HG03575 (cell line): ENCODE measurements at regions not wholly inside any gene's neighbourhood (a gene's known extent, or its start where the extent isn't known, plus 50 kb on each side); places are given as distances from the start of the nearest gene placed in this dataset.

Experiments used
- ATAC-seq: cut with Tn5 transposase; IDR thresholded peaks from one replicate; pipeline ENCODE4 v1.9.1; 2021; ENCODE audit not compliant: unreplicated experiment, insufficient number of reproducible peaks, low FRiP score; ENCODE audit errors: extremely low read depth

DNA sequence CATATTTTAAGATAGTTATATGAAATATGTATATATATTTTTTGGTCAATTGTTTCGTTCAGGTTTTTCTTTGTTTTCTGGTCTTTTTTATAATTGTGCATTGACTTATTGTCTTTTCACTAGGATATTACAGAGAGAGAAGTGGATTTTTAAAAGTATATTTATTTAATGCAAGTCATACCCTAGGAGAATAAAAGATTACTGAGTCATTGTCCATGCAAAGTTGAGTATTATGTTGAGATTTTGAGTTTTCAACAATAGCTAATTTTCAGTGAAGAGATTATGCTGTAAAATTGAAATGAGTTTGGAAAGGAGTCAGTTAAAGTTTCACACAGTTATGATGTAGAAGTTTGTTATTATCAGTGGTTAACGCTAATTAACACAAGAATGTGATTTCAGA lies 203.6 kb upstream of the SPRED2 start:
- ATAC-seq: no peak

DNA sequence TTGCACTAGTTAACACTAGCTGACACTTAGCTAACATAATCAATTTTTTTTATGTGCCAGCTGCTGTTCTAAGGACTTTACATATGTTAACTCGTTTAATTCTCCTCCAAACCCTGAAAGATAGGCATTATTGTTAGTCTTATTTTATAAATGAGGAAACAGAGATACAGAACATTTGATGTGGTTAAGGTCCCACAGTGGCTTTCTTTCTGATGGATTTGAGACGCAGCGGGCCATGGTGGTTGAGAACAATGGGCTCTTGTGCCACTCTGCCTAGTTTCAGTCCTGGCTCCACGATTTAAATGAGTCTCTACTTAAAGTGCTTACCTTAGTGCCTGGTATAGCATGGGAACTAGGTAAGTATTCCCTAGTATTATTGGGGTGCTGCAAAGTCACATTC lies 201.9 kb upstream of the SPRED2 start:
- ATAC-seq: no peak

DNA sequence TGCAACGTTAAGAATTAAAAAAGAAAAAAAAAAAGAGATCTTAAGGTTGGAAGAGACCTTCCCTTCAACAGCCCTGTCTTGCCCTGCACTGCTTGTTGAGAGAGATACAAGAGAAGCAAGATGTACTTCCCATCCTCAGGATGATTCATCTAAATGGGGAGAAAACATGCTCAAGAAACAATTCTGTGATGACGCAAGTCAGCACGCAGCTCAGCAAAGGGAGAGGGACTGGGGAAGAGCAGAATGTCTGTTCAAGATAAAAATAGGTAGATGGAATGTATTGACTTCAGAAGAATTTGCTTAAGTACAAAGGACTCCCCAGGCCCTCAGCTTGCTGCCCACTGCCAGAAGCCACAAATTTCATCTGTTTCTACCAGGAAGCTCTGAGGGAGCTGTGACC lies 198.2 kb upstream of the SPRED2 start:
- ATAC-seq: no peak

DNA sequence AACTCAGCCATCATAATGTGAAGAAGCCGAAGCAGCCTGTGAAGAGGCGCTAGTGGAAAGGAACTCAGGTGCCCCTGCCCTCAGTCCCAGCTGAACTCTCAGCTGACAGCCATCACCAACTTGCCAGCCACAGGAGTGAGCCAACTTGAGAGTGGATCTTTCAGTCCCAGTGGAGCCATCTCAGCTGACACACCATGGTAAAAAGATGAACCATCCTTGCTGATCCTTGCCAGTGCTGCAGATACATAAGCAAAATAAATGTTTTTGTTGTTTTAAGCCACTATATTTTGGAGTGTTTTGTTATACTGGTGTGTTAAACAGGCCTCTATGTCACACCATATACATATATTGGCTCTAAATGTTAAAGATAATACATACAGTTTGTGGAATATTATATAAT lies 195.8 kb upstream of the SPRED2 start:
- ATAC-seq: no peak

DNA sequence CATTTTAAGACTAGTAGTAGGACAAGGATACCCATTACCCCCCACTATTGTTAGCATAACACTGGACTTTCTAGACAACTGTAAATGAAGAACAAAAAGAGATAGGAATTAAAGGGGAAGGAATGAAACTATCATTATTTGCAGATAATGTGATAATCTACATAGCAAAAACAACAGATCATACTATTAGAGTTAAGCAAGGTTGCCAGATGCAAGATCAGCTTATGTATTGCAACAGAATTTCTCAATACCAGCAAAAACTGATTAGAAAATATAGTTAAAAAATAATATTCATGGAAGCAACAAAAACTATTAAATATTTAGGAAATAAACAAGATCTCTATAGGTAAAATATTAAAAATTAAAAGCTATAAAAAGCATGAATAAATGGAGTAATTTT lies 194.4 kb upstream of the SPRED2 start:
- no peak for ATAC-seq

DNA sequence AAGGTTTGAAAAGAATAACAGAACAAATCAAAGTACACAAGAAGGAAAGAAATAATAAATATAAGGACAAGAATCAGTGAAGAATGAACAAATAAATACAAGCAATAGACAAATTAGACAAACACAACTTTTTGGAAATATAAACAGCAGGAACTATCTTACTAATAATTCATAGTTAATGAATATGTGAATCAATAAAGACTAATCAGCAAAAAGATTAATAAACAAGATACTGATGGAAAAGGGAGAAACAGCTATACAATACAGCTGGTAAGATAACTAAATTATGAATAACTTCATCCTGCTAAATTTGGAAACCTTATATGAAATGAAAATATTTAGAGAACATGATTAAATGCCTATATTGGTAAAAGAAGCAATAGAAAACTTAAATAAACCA lies 193.6 kb upstream of the SPRED2 start:
- ATAC-seq: no peak

DNA sequence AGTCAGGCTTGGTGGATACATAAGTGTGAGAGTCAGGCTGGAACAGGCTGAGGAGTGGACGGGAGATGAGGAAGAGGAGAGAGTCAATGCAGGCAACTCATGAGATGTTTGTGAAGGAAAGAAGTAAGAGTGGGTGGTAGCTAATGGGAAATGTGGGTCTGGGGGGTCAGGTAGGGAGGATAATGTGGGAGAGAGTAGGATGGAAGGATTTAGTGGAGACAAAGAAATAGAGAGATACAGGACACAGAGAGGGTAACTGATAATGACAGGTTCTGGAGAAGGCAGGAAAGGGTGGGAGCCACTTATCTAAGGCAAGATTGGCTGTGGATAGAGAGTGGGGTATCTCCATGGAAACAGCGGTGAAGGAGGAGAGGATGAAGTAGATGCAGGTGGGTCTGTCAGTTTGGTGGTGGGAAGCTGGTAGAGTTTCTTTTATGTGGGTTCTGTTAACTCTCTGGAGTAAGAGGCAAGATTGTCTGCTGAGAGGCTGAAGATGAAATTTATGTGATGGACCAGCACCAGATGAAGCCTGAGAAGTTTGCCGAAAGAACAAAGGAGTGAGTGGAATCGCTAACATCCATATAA lies 190.6 kb upstream of the SPRED2 start:
- ATAC-seq: no peak

DNA sequence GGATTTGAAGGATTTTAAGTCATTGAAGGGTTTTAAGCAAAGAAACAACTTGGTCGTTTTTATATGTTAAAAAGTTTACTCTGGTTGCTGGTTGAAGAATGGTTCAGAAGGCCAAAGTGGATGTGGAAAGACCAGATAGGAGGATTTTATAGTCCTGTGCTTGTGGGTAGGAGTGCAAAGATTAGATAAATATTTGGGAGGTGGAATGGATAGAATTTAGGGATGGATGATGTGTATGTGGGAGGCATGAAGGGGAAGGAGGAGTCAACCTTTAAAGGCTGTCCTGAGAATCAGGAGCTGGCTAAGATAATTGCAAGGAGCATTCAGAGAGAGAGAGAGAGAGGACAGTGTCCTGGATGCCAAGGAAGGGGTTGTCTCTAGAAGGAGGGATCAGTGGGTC lies 190.1 kb upstream of the SPRED2 start:
- ATAC-seq: no peak

DNA sequence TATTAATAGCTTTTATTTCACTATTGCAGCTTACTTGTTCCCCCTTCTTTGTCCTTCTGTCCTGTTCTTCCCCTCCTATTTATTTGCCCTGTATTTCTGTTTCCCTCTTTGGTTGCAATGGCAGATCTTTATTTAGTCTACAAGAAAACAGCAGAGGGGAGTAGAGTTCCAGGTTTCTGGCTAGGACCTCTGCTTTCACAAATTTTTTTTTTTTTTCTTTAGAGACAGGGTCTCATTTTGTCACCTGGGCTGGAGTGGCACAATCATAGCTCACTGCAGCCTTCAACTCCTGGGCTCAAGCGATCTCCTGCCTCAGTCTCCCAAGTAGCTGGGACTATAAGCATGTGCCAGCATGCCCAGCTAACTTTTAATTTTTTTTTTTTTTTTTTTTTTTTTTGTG lies 188.1 kb upstream of the SPRED2 start:
- no peak for ATAC-seq

DNA sequence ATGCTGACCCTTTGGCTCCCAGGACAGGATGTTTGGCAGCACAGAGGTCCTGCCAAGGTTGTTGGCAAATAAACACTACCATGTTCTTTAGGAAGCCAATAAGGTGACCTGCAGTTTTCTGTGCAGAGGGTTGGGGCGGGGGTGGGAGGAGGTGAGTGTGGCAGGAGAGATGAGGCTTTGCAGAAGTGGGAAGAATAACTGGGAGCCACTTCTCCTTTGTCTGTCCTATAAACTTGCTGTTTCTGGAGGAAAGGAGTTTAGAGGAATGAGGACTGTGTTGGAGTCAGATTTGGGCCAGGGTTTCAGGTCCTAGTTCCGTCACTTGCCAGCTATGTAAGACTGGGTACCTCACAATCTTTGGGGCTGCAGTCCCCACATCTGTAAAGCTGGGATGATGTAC lies 187.6 kb upstream of the SPRED2 start:
- ATAC-seq: no peak

DNA sequence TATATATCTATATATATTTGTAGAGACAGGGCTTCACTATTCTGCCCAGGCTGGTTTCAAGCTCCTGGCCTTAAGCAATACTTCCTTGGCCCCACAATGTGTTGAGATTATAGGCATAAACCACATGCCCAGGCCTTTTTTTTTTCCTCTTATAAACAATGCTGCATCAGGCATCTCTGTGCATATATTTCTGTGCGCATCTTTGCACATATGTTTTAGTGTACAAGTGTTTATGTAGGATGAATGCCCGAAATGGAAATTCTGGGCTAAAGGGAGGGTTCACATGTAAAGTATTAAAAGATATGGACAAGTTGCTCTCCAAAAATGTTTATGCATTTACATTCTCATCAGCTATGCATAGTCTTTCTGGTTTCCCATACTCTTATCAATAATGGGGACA lies 183.2 kb upstream of the SPRED2 start:
- no peak for ATAC-seq

DNA sequence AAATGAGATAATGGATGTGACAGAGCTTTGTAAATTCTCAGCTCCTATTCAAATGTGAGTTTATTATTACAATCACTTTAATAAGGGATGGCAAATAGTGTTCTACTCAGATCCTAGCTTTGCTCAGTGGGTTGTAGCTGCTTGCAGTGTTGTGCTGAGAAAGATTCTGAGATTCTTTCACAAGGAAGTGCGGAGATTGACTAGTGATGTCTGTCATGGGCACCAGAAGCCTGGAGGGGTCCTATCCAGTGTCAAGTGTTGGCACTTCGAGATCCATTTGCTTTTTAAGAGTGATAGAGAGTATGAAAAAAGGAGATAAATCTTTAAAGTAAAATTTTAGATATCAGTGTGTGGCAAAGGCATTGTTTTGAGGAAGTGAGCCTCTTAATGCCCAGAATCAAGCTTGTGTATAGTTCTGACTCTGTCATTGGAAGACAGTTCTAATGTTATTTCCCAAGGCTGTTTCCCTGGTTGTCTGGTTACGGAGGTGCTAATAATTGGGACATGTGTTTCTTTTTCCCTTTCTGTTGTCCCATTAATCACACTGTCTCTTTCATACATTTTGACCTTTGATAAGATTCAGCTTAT lies 181.7 kb upstream of the SPRED2 start:
- no peak for ATAC-seq

DNA sequence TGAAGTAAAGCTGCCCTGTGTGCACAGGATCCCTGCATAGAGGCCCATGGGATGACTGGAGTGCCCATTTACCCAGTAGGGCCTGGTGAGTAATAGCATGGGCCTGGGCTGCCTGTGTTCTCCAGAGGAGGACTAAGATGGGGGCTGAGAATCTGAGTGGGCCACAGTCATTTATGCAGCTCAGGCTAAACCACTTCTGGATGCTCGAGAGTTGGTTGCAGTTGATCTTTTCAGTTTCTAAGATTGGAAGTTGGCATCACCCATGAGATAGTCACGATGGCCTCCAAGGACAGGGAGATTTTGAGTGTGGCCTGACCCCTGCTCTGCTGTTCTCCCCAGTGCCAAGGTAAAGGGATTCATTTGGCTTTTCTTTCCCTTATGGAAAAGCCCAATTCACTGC lies 179.1 kb upstream of the SPRED2 start:
- ATAC-seq: no peak

DNA sequence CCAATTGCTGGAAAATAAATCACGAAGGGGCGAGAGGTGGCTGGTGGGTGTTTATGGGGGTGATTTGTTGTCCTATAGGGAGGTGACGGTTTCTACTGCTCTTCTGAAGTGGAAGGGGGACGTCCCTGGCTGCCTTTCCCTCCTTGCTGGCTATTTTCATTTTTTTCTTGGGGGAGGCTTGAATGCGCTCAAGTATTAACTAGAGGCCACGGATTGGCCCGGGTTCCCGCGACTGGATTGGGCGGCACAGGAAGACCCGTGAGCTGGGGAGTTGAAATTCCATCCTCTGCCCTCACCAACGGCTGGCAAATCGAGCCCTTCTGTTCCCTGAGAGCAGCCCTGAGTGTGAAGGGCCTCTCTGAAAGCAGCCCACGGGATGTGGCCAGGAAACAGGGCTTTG lies 176.5 kb upstream of the SPRED2 start:
- ATAC-seq: no peak

DNA sequence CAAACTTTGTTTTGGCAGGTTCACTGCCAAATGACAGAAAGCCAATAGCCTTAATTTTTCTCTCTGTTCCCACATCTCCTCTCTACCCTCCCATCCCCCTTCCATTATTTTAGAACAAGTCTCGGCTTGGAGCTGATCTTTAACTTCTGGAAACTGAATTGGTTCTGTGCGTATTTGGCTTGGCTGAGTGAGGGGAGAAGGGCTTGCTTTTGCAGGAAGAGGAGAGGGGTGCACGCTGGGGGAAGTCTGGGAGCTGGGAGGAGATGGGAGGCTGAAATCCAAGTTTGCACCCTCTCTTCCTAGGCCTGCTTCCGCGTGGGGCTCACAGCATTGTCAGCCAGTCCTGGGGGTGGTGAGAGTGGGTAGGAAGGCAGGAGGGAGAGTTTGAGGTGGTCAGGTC lies 176.1 kb upstream of the SPRED2 start:
- no peak for ATAC-seq

DNA sequence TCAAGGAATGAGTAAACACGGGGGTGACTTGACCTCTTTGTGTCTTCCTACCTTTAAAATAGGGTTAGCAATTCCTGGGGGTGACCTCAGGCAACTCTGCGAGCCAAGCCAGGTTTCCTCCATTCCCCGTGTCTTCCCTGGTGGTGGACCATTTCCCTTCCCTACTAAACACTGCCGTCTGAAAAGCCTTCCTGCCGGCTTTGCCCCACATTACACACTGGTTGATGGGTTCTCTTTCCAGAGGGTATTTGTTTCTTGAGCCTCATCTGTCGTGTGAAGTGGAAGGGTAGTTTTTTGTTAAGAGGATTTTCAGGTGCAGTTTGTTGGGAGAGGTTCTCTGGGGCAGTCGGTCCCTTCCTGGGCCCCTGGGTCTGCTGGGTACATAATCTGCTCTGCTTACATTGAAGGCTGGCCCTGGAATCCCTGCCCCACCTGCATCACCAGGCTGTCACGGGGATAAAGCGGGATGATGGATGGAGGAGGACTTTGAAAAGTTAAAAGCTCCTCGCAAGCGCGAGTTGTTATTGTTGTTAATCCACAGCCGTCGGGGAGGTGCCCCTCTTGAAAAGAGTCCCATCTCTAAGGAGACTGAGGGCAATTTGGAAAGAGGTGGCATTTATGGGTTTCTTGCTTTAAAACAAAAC lies 175.4 kb upstream of the SPRED2 start:
- no peak for ATAC-seq

DNA sequence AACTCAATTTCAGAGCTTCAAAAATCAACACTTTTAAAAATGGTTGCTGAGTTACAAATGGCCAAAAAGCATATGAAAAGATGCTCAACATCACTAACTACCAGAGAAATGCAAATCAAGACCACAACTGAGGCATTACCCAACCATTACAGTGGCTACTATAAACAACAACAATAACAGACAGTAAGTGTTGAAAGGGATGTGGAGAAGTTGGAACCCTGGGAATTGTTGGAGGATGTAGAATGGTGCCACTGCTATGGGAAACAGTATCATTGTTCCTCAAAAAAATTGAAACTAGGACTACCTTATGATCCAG lies 173.3 kb upstream of the SPRED2 start:
- no peak for ATAC-seq

DNA sequence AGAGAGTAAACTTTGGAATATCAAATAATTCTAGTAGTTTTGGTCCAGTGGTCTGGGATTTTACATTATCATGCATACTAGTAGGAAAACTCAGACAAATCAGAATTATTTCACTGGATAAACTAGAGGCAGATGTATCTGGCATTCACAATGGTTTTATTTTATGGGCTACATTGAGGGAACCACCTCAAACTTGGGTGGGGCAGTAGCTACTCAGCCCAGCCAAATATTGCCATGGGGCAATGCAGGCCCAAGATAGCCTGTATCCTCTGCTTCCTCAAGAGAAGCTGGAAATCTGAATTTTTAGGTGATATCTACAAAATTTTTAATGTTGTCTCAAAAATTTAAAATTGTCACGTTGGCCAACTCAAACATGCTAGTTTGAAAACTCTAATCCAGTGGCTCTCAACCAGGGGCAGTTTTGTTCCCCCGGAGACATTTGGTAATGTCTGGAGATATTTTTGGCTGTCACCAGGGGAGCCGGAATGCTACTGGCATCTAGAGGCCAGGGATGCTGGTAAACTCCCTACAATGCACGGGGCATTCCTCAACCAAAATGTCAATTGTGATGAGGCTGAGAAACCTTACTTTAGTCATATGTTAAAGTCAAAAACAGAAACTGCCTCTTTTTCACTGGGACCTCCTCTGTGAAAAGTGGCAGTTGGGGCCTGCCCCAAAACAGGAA lies 172.8 kb upstream of the SPRED2 start:
- no peak for ATAC-seq

DNA sequence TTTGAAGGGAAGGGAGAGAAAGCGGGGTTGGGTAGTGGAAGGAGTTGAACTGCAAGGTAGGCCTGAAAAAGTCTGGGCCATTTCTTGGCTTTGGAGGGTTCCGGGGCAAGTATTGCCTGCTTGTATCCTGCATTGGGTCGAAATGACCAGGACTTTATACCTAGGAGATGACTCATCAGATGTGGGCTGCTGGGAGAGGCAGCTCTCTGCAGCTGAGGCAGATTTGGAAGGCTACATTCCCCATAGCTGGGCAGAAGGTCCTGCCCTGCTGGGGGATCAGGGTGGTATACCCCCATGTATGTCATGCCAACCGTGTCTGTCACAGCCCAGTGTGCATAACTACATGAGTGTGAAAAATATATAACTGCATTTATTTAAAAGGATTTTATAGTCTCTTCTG lies 171.8 kb upstream of the SPRED2 start:
- no peak for ATAC-seq

DNA sequence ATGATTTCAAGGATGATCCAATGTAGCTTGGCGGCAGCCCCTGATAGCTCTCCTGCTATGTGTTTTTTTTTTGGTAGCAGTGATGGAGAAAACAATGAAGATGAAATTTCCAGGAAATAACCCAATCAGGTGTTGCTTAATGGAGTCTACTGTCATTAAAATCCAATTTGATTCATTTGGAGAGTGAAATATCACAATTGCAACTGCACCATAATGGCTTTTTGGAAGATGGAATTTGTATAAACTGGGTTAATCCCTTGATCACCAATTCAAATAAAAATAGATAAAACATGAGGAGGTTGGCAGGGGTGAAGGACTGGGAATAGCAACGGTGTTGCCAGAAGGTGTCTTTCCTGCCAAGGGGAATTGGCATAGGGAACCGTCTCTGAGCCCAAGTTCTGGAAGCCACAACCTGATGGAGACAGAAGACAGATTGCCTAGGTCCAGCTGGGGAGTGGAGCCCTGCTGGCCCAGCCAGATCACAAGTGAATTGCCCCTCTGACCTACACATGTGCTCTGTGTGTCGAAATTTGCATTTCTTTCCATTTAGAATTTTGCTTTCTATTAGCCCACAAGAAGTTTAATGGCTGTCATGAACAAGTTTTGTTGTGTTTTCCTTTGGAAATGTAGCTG lies 170.3 kb upstream of the SPRED2 start:
- ATAC-seq: no peak
